ENCODE measurements at regions not wholly inside any gene's neighbourhood (a gene's known extent, or its start where the extent isn't known, plus 50 kb on each side); places are given as distances from the start of the nearest gene placed in this dataset.

DNA sequence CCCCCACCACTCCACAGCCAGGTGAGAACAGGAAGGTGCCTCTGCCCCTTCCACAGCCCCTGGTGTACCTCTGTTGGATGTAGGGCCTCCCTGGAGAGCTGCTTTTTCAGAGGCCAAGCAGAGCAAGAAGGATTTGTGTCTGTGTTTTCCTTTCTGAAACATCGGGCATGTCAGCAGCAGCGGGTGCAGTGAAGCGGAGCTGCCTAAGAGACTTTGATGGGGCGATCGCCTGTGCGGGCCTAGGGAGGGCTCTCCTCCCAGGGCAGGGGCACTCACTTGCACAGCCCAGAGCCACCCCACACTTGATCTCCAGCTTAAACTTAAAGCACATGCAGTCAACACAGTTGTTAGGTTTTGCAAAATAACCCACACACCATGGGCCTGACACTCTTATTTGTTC, 324.7 kb downstream of the ACTR3B start:
- no peak overlapping the region for H3K9ac ChIP-seq (ENCODE audit: insufficient read depth, low read depth, low read length)
- intact Hi-C loops (cut with micrococcal nuclease; ENCODE audit: unreplicated experiment) = no loop called here
- TF ChIP-seq ZNF235 (CRISPR knock-in tag; IDR thresholded peaks at IDR 0.05; ENCODE audit: borderline replicate concordance) (no peak), ZNF775 (CRISPR knock-in tag; IDR thresholded peaks at IDR 0.05; ENCODE audit: borderline replicate concordance) (no peak), HNRNPK (IDR thresholded peaks at IDR 0.05; ENCODE audit: low read depth, low read length, poor library complexity, severe bottlenecking) (no peak), AKAP8 (CRISPR knock-in tag; IDR thresholded peaks at IDR 0.05) (no peak), ADNP (CRISPR knock-in tag; IDR thresholded peaks at IDR 0.05) (no peak), ZNF557 (CRISPR knock-in tag; IDR thresholded peaks at IDR 0.05) (no peak), ZNF431 (CRISPR knock-in tag; IDR thresholded peaks at IDR 0.05; ENCODE audit: borderline replicate concordance, low read depth) (no peak), ZNF343 (CRISPR knock-in tag; IDR thresholded peaks at IDR 0.05) (no peak), ZNF282 (IDR thresholded peaks at IDR 0.05; ENCODE audit: partially characterized antibody) (no peak), HMG20A (CRISPR knock-in tag; IDR thresholded peaks at IDR 0.05; ENCODE audit: borderline replicate concordance) (no peak), ZNF501 (CRISPR knock-in tag; IDR thresholded peaks at IDR 0.05) (no peak), PAF1 (CRISPR knock-in tag; IDR thresholded peaks at IDR 0.05) (no peak), ZSCAN12 (CRISPR knock-in tag; IDR thresholded peaks at IDR 0.05) (no peak), ZNF234 (CRISPR knock-in tag; conservative IDR thresholded peaks at IDR 0.05) (no peak), TGIF2 (CRISPR knock-in tag; IDR thresholded peaks at IDR 0.05) (no peak)
- TF ChIP-seq, protein P1, sequence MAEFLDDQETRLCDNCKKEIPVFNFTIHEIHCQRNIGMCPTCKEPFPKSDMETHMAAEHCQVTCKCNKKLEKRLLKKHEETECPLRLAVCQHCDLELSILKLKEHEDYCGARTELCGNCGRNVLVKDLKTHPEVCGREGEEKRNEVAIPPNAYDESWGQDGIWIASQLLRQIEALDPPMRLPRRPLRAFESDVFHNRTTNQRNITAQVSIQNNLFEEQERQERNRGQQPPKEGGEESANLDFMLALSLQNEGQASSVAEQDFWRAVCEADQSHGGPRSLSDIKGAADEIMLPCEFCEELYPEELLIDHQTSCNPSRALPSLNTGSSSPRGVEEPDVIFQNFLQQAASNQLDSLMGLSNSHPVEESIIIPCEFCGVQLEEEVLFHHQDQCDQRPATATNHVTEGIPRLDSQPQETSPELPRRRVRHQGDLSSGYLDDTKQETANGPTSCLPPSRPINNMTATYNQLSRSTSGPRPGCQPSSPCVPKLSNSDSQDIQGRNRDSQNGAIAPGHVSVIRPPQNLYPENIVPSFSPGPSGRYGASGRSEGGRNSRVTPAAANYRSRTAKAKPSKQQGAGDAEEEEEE (CRISPR knock-in tag; IDR thresholded peaks at IDR 0.05; ENCODE audit: borderline replicate concordance) = no peak
- TF ChIP-seq, protein P2, sequence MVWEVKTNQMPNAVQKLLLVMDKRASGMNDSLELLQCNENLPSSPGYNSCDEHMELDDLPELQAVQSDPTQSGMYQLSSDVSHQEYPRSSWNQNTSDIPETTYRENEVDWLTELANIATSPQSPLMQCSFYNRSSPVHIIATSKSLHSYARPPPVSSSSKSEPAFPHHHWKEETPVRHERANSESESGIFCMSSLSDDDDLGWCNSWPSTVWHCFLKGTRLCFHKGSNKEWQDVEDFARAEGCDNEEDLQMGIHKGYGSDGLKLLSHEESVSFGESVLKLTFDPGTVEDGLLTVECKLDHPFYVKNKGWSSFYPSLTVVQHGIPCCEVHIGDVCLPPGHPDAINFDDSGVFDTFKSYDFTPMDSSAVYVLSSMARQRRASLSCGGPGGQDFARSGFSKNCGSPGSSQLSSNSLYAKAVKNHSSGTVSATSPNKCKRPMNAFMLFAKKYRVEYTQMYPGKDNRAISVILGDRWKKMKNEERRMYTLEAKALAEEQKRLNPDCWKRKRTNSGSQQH (CRISPR knock-in tag; IDR thresholded peaks at IDR 0.05; ENCODE audit: low read depth) = no peak
- TF ChIP-seq, protein P3, sequence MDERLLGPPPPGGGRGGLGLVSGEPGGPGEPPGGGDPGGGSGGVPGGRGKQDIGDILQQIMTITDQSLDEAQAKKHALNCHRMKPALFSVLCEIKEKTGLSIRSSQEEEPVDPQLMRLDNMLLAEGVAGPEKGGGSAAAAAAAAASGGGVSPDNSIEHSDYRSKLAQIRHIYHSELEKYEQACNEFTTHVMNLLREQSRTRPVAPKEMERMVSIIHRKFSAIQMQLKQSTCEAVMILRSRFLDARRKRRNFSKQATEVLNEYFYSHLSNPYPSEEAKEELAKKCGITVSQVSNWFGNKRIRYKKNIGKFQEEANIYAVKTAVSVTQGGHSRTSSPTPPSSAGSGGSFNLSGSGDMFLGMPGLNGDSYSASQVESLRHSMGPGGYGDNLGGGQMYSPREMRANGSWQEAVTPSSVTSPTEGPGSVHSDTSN (CRISPR knock-in tag; IDR thresholded peaks at IDR 0.05) = no peak
- TF ChIP-seq, protein P4, sequence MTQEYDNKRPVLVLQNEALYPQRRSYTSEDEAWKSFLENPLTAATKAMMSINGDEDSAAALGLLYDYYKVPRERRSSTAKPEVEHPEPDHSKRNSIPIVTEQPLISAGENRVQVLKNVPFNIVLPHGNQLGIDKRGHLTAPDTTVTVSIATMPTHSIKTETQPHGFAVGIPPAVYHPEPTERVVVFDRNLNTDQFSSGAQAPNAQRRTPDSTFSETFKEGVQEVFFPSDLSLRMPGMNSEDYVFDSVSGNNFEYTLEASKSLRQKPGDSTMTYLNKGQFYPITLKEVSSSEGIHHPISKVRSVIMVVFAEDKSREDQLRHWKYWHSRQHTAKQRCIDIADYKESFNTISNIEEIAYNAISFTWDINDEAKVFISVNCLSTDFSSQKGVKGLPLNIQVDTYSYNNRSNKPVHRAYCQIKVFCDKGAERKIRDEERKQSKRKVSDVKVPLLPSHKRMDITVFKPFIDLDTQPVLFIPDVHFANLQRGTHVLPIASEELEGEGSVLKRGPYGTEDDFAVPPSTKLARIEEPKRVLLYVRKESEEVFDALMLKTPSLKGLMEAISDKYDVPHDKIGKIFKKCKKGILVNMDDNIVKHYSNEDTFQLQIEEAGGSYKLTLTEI (CRISPR knock-in tag; conservative IDR thresholded peaks at IDR 0.05) = no peak
- ChIA-PET POLR2A (no interaction called here), CTCF (ENCODE audit: low intra/inter-chr PET ratio, low total read pairs) (no interaction called here)
- no peaks in the 10 kb centered on the region for H3K36me3 ChIP-seq (replicated peaks in 1 of 2; ENCODE audit: control insufficient read depth in 1 of 2, insufficient read depth in 2 of 2, low read length in 2 of 2)
- FAIRE-seq (no peak), DNase-seq (ENCODE audit: low spot score) (no peak), ATAC-seq (no peak)
- H2AFZ ChIP-seq (ENCODE audit: low read length) = no peak overlapping the region
- H3K9me3 ChIP-seq (ENCODE audit: low read length) = no peaks in the 10 kb centered on the region
- no TSS peak for BruUV-seq (replicated peaks)
- 20% methylated on average over 1 of the region's 6 CpGs for WGBS (ENCODE audit: low lambda C conversion rate)
- in situ Hi-C loops (cut with HindIII; ENCODE audit: extremely low pct_ligation_motif_present, low pct_unique_long_range_greater_than_20kb) = no loop called here
- no peak overlapping the region for H3K4me3 ChIP-seq (replicated peaks in 1 of 3; ENCODE audit: insufficient read depth in 1 of 3, low read depth in 2 of 3, low read length in 3 of 3)
- peaks cover 0 to 8% of the 10 kb centered on the region in 2 experiments; a peak in 2 of 5 replicates for H3K27me3 ChIP-seq (ENCODE audit: control insufficient read depth in 1 of 2, insufficient read depth in 2 of 2, low read length in 2 of 2)
- no peak overlapping the region for H3K4me2 ChIP-seq (ENCODE audit: low read depth, low read length)
- H3K4me1 ChIP-seq (ENCODE audit: insufficient read depth, low read length) = no peaks in the 10 kb centered on the region
- H4K20me1 ChIP-seq (ENCODE audit: insufficient read depth, low read length) = no peaks in the 10 kb centered on the region
- H3K27ac ChIP-seq (ENCODE audit: extremely low read length, insufficient read depth, low read length) = no peak overlapping the region
- no peaks in the 10 kb centered on the region for H3K79me2 ChIP-seq (ENCODE audit: insufficient read depth, low read length)
